Tibial nerve (tissue), 4 donors: ENCODE measurements at regions not wholly inside any gene's neighbourhood (a gene's known extent, or its start where the extent isn't known, plus 50 kb on each side); places are given as distances from the start of the nearest gene placed in this dataset.
"Not testable (repeated sequence)": the region's sequence is repeated elsewhere in the genome, so short reads cannot be mapped to it uniquely, and the experiment has no call there.

Source experiments
- DNase-seq, 2 donors: peaks; one replicate each; pipeline ENCODE4 v3.0.0-alpha.2; 2019; ENCODE audit warnings: low spot score in 2 of 2
- H3K27ac ChIP-seq, 4 donors: fragments of 200-600 bp; sonication (generic) in 3 of 4; one replicate each; pipeline ENCODE4 v1.5.1; 2017 to 2019; ENCODE audit warnings: mild to moderate bottlenecking in 1 of 4
- H3K27me3 ChIP-seq, 2 donors: fragments of 200-600 bp; sonication (generic) in 1 of 2; one replicate each; pipeline versions ENCODE4 v1.5.1 to v1.6.0; 2017 to 2019
- H3K36me3 ChIP-seq, 3 donors: fragments of 200-600 bp; sonication (generic); one replicate each; pipeline ENCODE4 v1.5.1; 2018 to 2019
- H3K4me1 ChIP-seq, 4 donors: fragments of 200-600 bp; sonication (generic) in 3 of 4; one replicate each; pipeline ENCODE4 v1.5.1; 2017 to 2019
- H3K4me3 ChIP-seq, 4 donors: fragments of 200-600 bp; sonication (generic) in 3 of 4; one replicate each; pipeline ENCODE4 v1.5.1; 2017 to 2019; ENCODE audit warnings: mild to moderate bottlenecking in 1 of 4, moderate library complexity in 1 of 4
- H3K9me3 ChIP-seq, 4 donors: fragments of 200-600 bp; sonication (generic) in 3 of 4; one replicate each; pipeline ENCODE4 v1.5.1; 2017 to 2019
- CTCF ChIP-seq, 5 experiments: fragments of 200-600 bp in 3 of 5; fragments of 450-650 bp in 2 of 5; sonication (generic) in 3 of 5; IDR thresholded peaks; one replicate each; pipeline ENCODE4 v1.5.1; 2016 to 2019; ENCODE audit warnings: antibody characterized with exemption in 5 of 5, mild to moderate bottlenecking in 3 of 5, moderate library complexity in 2 of 5
- EP300 ChIP-seq, 2 donors: sonication (generic); formaldehyde crosslinking; IDR thresholded peaks; one replicate each; pipeline ENCODE4 v1.6.1; 2017; ENCODE audit warnings: antibody characterized with exemption in 2 of 2, mild to moderate bottlenecking in 1 of 2
- POLR2A ChIP-seq, 2 donors: fragments of 450-650 bp; IDR thresholded peaks; one replicate each; pipeline ENCODE4 v1.6.1; 2017; ENCODE audit warnings: antibody characterized with exemption in 2 of 2, mild to moderate bottlenecking in 2 of 2, moderate library complexity in 2 of 2
- WGBS, 2 donors: methylation state at CpG; one replicate each; pipeline ENCODE4 v1.1.5; 2018; 5-methylcytosine and 5-hydroxymethylcytosine counted together

GRCh38 chr3:94373456-94373855 lies 310.6 kb downstream of the NSUN3 start:
- H3K27me3 ChIP-seq: no peaks in the 10 kb centered on the region
- peaks cover 0 to 5% (median 0%) of the 10 kb centered on the region in 4 donors for H3K9me3 ChIP-seq
- no peaks in the 10 kb centered on the region for H3K4me1 ChIP-seq
- no peaks in the 10 kb centered on the region for H3K36me3 ChIP-seq
- TF ChIP-seq EP300 (IDR thresholded peaks at IDR 0.05) (no peak), POLR2A (IDR thresholded peaks at IDR 0.05) (no peak), CTCF (IDR thresholded peaks at IDR 0.05) (no peak)
- no peak for DNase-seq
- H3K27ac ChIP-seq: no peak overlapping the region
- no peak overlapping the region for H3K4me3 ChIP-seq

- H3K27me3 ChIP-seq: no peaks in the 10 kb centered on the region
- DNase-seq: no peak
- no peaks in the 10 kb centered on the region for H3K4me1 ChIP-seq
- no peaks in the 10 kb centered on the region for H3K36me3 ChIP-seq
- H3K4me3 ChIP-seq: no peak overlapping the region
- no peak overlapping the region for H3K27ac ChIP-seq
- H3K9me3 ChIP-seq: peaks cover 0 to 5% (median 0%) of the 10 kb centered on the region in 4 donors
- TF ChIP-seq EP300 (IDR thresholded peaks at IDR 0.05): no peak
- TF ChIP-seq CTCF (IDR thresholded peaks at IDR 0.05): no peak
- TF ChIP-seq POLR2A (IDR thresholded peaks at IDR 0.05): no peak
- 35 to 55% methylated on average over 1 of the region's 1 CpG for WGBS, 2 donors
Observed at GRCh38 chr3:94374439-94375161, 311.7 kb downstream of the NSUN3 start.

GRCh38 chr3:94377123-94377696 lies 314.3 kb downstream of the NSUN3 start:
- 81 to 91% methylated on average over 3 of the region's 3 CpGs for WGBS, 2 donors
- H3K27me3 ChIP-seq, DNase-seq, H3K4me3 ChIP-seq, H3K4me1 ChIP-seq, H3K36me3 ChIP-seq, H3K9me3 ChIP-seq, H3K27ac ChIP-seq: not testable (repeated sequence)

GRCh38 chr3:94377863-94378262 lies 315.0 kb downstream of the NSUN3 start:
- not testable (repeated sequence) for H3K9me3 ChIP-seq, H3K27me3 ChIP-seq, H3K4me1 ChIP-seq, H3K4me3 ChIP-seq, H3K27ac ChIP-seq, H3K36me3 ChIP-seq, DNase-seq
- 86 to 88% methylated on average over 3 of the region's 3 CpGs for WGBS, 2 donors

- Histone ChIP-seq H3K9me3 (no peaks in the 10 kb centered on the region), H3K36me3 (no peaks in the 10 kb centered on the region), H3K4me1 (no peaks in the 10 kb centered on the region), H3K27me3 (no peaks in the 10 kb centered on the region), H3K27ac (no peak overlapping the region), H3K4me3 (no peak overlapping the region)
- DNase-seq: no peak
- 81% methylated on average over 1 of the region's 1 CpG for WGBS, 2 donors
- TF ChIP-seq EP300 (IDR thresholded peaks at IDR 0.05) (no peak), CTCF (IDR thresholded peaks at IDR 0.05) (no peak), POLR2A (IDR thresholded peaks at IDR 0.05) (no peak)
Observed at GRCh38 chr3:94378322-94378721, 315.5 kb downstream of the NSUN3 start.

- H3K4me1 ChIP-seq: no peaks in the 10 kb centered on the region
- no peak overlapping the region for H3K27ac ChIP-seq
- no peaks in the 10 kb centered on the region for H3K36me3 ChIP-seq
- no peak overlapping the region for H3K4me3 ChIP-seq
- H3K9me3 ChIP-seq: no peaks in the 10 kb centered on the region
- WGBS, 2 donors: 77 to 91% methylated on average over 2 of the region's 2 CpGs
- no peak for DNase-seq
- TF ChIP-seq CTCF (IDR thresholded peaks at IDR 0.05) (no peak), POLR2A (IDR thresholded peaks at IDR 0.05) (no peak)
- H3K27me3 ChIP-seq: no peaks in the 10 kb centered on the region
Observed at GRCh38 chr3:94379264-94379663, 316.4 kb downstream of the NSUN3 start.
